ENCODE measurements at regions not wholly inside any gene's neighbourhood (a gene's known extent, or its start where the extent isn't known, plus 50 kb on each side); places are given as distances from the start of the nearest gene placed in this dataset.

DNA sequence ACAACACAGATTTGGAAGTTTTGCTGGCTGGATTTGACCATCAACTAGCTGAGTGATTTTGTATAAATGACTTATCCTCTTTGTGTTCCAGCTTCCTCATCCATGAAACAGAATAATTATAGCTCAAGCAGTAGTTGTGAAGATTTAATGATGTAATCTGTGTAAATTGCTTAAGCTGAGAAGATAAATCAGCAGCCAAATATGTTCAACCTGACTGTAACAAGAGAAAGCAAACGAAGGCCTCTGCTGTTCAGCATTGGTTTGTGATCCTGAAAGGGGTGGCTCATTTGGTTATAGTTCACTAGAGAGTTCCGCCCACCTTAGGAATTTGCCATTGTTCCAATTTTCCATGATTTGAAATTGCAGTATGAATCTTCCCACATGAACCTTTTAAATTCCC lies 75.7 kb upstream of the CCDC112 start:
- Histone ChIP-seq H3K36me3 (replicated peaks in 1 of 2; ENCODE audit: insufficient read depth in 1 of 2, low read depth in 2 of 2) (no peaks in the 10 kb centered on the region), H3K4me3 (no peak overlapping the region), H3K9me3 (no peaks in the 10 kb centered on the region), H3K27ac (no peak overlapping the region), H3K27me3 (no peaks in the 10 kb centered on the region), H3K4me1 (peaks cover 5% of the 10 kb centered on the region)
- DNase-seq: no peak
- intact Hi-C loops (cut with DNase I): no loop called here
- no peak for ATAC-seq
- no peak for TF ChIP-seq POLR2A (IDR thresholded peaks at IDR 0.05)
- TF ChIP-seq, protein P1, sequence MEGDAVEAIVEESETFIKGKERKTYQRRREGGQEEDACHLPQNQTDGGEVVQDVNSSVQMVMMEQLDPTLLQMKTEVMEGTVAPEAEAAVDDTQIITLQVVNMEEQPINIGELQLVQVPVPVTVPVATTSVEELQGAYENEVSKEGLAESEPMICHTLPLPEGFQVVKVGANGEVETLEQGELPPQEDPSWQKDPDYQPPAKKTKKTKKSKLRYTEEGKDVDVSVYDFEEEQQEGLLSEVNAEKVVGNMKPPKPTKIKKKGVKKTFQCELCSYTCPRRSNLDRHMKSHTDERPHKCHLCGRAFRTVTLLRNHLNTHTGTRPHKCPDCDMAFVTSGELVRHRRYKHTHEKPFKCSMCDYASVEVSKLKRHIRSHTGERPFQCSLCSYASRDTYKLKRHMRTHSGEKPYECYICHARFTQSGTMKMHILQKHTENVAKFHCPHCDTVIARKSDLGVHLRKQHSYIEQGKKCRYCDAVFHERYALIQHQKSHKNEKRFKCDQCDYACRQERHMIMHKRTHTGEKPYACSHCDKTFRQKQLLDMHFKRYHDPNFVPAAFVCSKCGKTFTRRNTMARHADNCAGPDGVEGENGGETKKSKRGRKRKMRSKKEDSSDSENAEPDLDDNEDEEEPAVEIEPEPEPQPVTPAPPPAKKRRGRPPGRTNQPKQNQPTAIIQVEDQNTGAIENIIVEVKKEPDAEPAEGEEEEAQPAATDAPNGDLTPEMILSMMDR (IDR thresholded peaks at IDR 0.05): no peak
- WGBS, 2 donors: 54 to 66% methylated on average over 2 of the region's 2 CpGs

DNA sequence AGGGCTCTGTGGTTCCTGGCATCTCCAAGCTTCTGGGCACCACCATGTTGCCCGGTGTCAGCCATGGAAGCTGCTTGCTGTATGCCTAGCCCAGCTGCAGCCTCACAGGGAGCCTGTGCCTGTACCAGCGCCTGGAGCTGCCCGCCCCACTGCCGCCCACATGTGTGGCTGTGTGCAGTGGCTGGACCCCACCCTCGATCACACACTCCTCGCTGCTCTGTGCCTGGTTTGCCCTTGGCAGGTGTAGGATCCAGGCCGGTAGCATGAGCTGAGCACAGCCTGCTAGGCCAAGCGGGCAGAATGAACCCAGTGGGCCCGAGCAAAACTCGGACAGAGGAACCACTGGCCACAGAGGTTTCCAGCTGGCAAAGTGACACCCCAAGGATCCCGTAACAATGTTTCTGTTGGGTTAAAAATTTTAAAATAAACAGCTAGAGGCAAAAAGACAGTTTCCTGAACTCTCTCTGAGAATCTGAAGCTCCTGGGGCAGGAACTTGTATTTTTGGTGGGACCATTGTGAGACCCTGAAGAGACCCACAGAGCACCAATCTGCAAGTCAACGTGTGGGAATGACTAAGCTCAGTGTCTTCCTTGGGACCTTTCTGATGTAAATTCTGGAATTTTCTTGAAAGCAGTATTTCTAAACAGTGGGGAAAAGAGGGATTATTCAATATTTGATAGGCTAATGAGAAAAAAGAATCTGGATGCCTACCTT lies 73.1 kb upstream of the CCDC112 start:
- TF ChIP-seq, protein P1 (IDR thresholded peaks at IDR 0.05): no peak
- no peak for TF ChIP-seq POLR2A (IDR thresholded peaks at IDR 0.05)
- ATAC-seq (no peak), DNase-seq (no peak)
- 93 to 94% methylated on average over 7 to 12 of the region's 12 CpGs for WGBS, 2 donors
- no peaks in the 10 kb centered on the region for H3K27me3 ChIP-seq
- no peak overlapping the region for H3K4me3 ChIP-seq
- H3K4me1 ChIP-seq: no peaks in the 10 kb centered on the region
- intact Hi-C loops (cut with DNase I): no loop called here
- no peaks in the 10 kb centered on the region for H3K9me3 ChIP-seq
- H3K27ac ChIP-seq: no peak overlapping the region
- H3K36me3 ChIP-seq (replicated peaks in 1 of 2; ENCODE audit: insufficient read depth in 1 of 2, low read depth in 2 of 2): no peaks in the 10 kb centered on the region

DNA sequence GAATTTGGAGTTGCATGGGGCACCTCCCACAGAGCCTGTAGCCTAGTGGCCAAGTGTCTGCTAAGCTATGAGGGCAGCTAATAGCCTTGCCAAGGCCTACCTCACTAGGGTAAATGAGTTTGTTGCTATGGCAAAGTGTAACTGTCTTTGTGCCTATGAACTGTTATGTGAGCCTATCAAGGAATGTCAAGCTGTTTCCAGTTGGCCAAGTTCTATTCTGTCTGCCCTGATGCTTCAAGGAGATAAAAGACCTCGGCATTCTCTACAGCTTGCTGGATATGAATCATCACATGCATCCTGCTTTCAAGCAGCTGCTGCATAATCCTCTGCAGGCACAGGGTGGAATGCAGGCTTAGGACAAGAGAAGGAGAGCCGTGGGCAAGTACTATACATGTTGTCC lies 69.8 kb upstream of the CCDC112 start:
- no peak for ATAC-seq
- TF ChIP-seq POLR2A (IDR thresholded peaks at IDR 0.05): no peak
- TF ChIP-seq, protein P1 (IDR thresholded peaks at IDR 0.05): no peak
- no peaks in the 10 kb centered on the region for H3K9me3 ChIP-seq
- H3K4me1 ChIP-seq: no peaks in the 10 kb centered on the region
- WGBS, 2 donors: 78 to 88% methylated on average over 2 of the region's 2 CpGs
- DNase-seq: no peak
- no peaks in the 10 kb centered on the region for H3K27me3 ChIP-seq
- H3K4me3 ChIP-seq: no peak overlapping the region
- no peaks in the 10 kb centered on the region for H3K36me3 ChIP-seq (replicated peaks in 1 of 2; ENCODE audit: insufficient read depth in 1 of 2, low read depth in 2 of 2)
- intact Hi-C loops (cut with DNase I): no loop called here
- H3K27ac ChIP-seq: no peak overlapping the region

DNA sequence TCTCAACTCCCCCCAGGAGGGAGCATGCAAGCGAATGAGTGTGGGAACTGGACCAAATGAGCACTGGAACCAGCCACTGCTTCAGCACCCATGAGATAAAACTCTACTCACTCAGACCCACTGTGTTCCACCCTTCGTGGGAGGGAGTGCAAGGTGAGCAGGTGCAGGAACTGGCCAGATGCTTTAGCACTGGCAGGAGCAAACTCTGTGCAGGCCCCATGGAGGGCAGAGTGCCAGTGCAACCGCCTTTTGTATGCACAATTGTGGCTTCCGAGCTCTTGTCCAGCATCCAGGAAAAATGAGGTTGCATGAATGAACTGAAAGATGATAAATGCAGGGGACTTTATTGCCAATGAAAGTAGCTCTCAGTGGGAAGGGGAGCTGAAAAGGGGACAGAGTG lies 67.4 kb upstream of the CCDC112 start:
- intact Hi-C loops (cut with DNase I): no loop called here

More for the DNA sequence above, 67.4 kb upstream of the CCDC112 start:
- no peaks in the 10 kb centered on the region for H3K4me1 ChIP-seq
- H3K36me3 ChIP-seq (replicated peaks in 1 of 2; ENCODE audit: insufficient read depth in 1 of 2, low read depth in 2 of 2): no peaks in the 10 kb centered on the region
- no peak overlapping the region for H3K27ac ChIP-seq
- no peaks in the 10 kb centered on the region for H3K27me3 ChIP-seq
- H3K4me3 ChIP-seq: no peak overlapping the region
- no peak for TF ChIP-seq POLR2A (IDR thresholded peaks at IDR 0.05)
- TF ChIP-seq, protein P1 (IDR thresholded peaks at IDR 0.05): no peak
- WGBS, 2 donors: 43 to 54% methylated on average over 3 to 4 of the region's 4 CpGs
- ATAC-seq (peak; percentile 38), DNase-seq (peak; percentile 24 to 76 (median 50))
- H3K9me3 ChIP-seq: no peaks in the 10 kb centered on the region

Data from body of pancreas (tissue), 4 donors.